ENCODE measurements at regions not wholly inside any gene's neighbourhood (a gene's known extent, or its start where the extent isn't known, plus 50 kb on each side); places are given as distances from the start of the nearest gene placed in this dataset.

DNA sequence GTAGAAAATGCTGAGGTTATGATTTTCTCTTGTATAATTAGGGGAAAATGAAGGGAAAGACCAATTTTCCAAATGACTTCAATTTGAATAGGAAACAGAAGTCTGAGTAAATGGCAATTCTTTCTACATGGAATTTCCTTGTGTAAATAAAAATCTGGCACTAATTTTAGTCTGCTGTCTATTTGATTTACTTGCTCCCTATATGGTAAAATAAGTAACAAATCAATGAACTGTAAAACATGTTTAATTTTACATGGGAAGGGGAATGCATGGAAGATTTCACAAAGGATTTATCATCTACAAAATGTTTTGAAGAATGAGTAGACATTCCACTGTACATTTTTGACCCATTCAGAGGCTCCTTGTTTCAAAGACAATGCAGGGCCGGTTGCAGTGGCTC is 811.6 kb upstream of the GOT2 start:
- intact Hi-C loops (cut with micrococcal nuclease; ENCODE audit: unreplicated experiment), result no loop called here
- no peak for DNase-seq (ENCODE audit: low spot score)

More for the DNA sequence above, 811.6 kb upstream of the GOT2 start:
- TF ChIP-seq, protein P1, sequence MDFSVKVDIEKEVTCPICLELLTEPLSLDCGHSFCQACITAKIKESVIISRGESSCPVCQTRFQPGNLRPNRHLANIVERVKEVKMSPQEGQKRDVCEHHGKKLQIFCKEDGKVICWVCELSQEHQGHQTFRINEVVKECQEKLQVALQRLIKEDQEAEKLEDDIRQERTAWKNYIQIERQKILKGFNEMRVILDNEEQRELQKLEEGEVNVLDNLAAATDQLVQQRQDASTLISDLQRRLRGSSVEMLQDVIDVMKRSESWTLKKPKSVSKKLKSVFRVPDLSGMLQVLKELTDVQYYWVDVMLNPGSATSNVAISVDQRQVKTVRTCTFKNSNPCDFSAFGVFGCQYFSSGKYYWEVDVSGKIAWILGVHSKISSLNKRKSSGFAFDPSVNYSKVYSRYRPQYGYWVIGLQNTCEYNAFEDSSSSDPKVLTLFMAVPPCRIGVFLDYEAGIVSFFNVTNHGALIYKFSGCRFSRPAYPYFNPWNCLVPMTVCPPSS (IDR thresholded peaks at IDR 0.05), result no peak
- TF ChIP-seq, protein P2, sequence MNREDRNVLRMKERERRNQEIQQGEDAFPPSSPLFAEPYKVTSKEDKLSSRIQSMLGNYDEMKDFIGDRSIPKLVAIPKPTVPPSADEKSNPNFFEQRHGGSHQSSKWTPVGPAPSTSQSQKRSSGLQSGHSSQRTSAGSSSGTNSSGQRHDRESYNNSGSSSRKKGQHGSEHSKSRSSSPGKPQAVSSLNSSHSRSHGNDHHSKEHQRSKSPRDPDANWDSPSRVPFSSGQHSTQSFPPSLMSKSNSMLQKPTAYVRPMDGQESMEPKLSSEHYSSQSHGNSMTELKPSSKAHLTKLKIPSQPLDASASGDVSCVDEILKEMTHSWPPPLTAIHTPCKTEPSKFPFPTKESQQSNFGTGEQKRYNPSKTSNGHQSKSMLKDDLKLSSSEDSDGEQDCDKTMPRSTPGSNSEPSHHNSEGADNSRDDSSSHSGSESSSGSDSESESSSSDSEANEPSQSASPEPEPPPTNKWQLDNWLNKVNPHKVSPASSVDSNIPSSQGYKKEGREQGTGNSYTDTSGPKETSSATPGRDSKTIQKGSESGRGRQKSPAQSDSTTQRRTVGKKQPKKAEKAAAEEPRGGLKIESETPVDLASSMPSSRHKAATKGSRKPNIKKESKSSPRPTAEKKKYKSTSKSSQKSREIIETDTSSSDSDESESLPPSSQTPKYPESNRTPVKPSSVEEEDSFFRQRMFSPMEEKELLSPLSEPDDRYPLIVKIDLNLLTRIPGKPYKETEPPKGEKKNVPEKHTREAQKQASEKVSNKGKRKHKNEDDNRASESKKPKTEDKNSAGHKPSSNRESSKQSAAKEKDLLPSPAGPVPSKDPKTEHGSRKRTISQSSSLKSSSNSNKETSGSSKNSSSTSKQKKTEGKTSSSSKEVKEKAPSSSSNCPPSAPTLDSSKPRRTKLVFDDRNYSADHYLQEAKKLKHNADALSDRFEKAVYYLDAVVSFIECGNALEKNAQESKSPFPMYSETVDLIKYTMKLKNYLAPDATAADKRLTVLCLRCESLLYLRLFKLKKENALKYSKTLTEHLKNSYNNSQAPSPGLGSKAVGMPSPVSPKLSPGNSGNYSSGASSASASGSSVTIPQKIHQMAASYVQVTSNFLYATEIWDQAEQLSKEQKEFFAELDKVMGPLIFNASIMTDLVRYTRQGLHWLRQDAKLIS (CRISPR knock-in tag; IDR thresholded peaks at IDR 0.05), result no peak
- no peak for TF ChIP-seq MBD4 (IDR thresholded peaks at IDR 0.05; ENCODE audit: borderline replicate concordance, low read length)
- TF ChIP-seq ATAD3A (CRISPR knock-in tag; IDR thresholded peaks at IDR 0.05), result no peak
- TF ChIP-seq EZH2 (conservative IDR thresholded peaks at IDR 0.05; ENCODE audit: low read depth, low read length), result no peak
- TF ChIP-seq MIXL1 (CRISPR knock-in tag; IDR thresholded peaks at IDR 0.05), result no peak
- TF ChIP-seq ZFP41 (CRISPR knock-in tag; IDR thresholded peaks at IDR 0.05; ENCODE audit: borderline replicate concordance), result no peak
- TF ChIP-seq ATRX (CRISPR knock-in tag; IDR thresholded peaks at IDR 0.05; ENCODE audit: borderline replicate concordance), result no peak
- H3K4me1 ChIP-seq (ENCODE audit: insufficient read depth, low read length), result no peaks in the 10 kb centered on the region
- no peak overlapping the region for H3K9ac ChIP-seq (ENCODE audit: insufficient read depth, low read depth, low read length)
- no peaks in the 10 kb centered on the region for H3K79me2 ChIP-seq (ENCODE audit: insufficient read depth, low read length)
- ChIA-PET POLR2A (no interaction called here), CTCF (ENCODE audit: low intra/inter-chr PET ratio, low total read pairs) (no interaction called here)
- in situ Hi-C loops (cut with HindIII; ENCODE audit: extremely low pct_ligation_motif_present, low pct_unique_long_range_greater_than_20kb), result no loop called here
- no peaks in the 10 kb centered on the region for H3K27me3 ChIP-seq (ENCODE audit: control insufficient read depth in 1 of 2, insufficient read depth in 2 of 2, low read length in 2 of 2)
- ATAC-seq, result no peak
- no peak overlapping the region for H3K4me3 ChIP-seq (replicated peaks in 1 of 3; ENCODE audit: insufficient read depth in 1 of 3, low read depth in 2 of 3, low read length in 3 of 3)
- WGBS (ENCODE audit: low lambda C conversion rate), result 0% methylated on average over 1 of the region's 1 CpG
- FAIRE-seq, result no peak
- no peak overlapping the region for H3K27ac ChIP-seq (ENCODE audit: extremely low read length, insufficient read depth, low read length)
- no peak overlapping the region for H3K4me2 ChIP-seq (ENCODE audit: low read depth, low read length)
- H4K20me1 ChIP-seq (ENCODE audit: insufficient read depth, low read length), result no peaks in the 10 kb centered on the region
- no peaks in the 10 kb centered on the region for H3K36me3 ChIP-seq (replicated peaks in 1 of 2; ENCODE audit: control insufficient read depth in 1 of 2, insufficient read depth in 2 of 2, low read length in 2 of 2)
- BruUV-seq (replicated peaks), result no TSS peak
- H2AFZ ChIP-seq (ENCODE audit: low read length), result no peak overlapping the region
- H3K9me3 ChIP-seq (ENCODE audit: low read length), result no peaks in the 10 kb centered on the region

Data from HepG2 (cell line).